Upper lobe of left lung (tissue), 4 donors: ENCODE measurements at regions not wholly inside any gene's neighbourhood (a gene's known extent, or its start where the extent isn't known, plus 50 kb on each side); places are given as distances from the start of the nearest gene placed in this dataset.

Experiments
- EP300 ChIP-seq, 4 donors: sonication (generic); formaldehyde crosslinking; IDR thresholded peaks; one replicate each; pipeline ENCODE4 v1.5.1; 2017; ENCODE audit warnings: antibody characterized with exemption in 4 of 4, control low read depth in 2 of 4
- TF ChIP-seq, protein P1 (sequence below), 6 experiments: fragments of 450-650 bp in 4 of 6; fragments of 200-600 bp in 2 of 6; sonication (generic) in 2 of 6; IDR thresholded peaks; one replicate each; pipeline ENCODE4 v1.5.1; 2016 to 2019; ENCODE audit warnings: antibody characterized with exemption in 6 of 6

DNA sequence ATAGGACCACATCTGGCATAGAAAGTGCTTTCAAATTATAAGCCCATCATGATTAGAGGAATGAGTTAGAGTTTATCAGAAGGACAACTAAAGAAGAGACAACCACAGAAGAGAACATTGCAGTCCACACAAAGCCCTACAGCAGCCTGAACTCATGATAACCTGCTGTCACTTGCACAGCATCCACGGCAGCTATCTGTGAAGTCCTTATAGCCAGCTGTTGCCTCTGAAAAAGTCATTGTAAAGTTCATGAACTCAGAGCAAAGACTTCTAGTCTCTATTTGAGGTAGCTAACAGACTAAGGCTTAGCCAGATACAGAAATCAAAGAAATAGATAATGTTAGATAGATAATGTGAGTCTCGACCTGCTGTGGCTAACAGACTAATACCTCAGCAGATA, 450.0 kb downstream of the KLF5 start:
- TF ChIP-seq, protein P1, sequence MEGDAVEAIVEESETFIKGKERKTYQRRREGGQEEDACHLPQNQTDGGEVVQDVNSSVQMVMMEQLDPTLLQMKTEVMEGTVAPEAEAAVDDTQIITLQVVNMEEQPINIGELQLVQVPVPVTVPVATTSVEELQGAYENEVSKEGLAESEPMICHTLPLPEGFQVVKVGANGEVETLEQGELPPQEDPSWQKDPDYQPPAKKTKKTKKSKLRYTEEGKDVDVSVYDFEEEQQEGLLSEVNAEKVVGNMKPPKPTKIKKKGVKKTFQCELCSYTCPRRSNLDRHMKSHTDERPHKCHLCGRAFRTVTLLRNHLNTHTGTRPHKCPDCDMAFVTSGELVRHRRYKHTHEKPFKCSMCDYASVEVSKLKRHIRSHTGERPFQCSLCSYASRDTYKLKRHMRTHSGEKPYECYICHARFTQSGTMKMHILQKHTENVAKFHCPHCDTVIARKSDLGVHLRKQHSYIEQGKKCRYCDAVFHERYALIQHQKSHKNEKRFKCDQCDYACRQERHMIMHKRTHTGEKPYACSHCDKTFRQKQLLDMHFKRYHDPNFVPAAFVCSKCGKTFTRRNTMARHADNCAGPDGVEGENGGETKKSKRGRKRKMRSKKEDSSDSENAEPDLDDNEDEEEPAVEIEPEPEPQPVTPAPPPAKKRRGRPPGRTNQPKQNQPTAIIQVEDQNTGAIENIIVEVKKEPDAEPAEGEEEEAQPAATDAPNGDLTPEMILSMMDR (IDR thresholded peaks at IDR 0.05): no peak
- TF ChIP-seq EP300 (IDR thresholded peaks at IDR 0.05): no peak
